HEK293 (cell line): ENCODE measurements at regions not wholly inside any gene's neighbourhood (a gene's known extent, or its start where the extent isn't known, plus 50 kb on each side); places are given as distances from the start of the nearest gene placed in this dataset.

Source experiments
- CTCF ChIA-PET: fragments of 350-600 bp; formaldehyde crosslinking; extraction: SDS; loops from one replicate; lab custom pipeline; 2021; ENCODE audit warnings: antibody characterized with exemption; lab: Yijun Ruan, JAX
- POLR2A ChIA-PET: fragments of 300-600 bp; formaldehyde crosslinking; extraction: SDS; loops from one replicate; lab custom pipeline; 2020; ENCODE audit warnings: antibody characterized with exemption, inconsistent platforms; lab: Yijun Ruan, JAX
- H3K27ac ChIP-seq: fragments of 200-500 bp; sonication (Bioruptor generic); 2 replicates; pipeline ENCODE4 v1.5.1; 2014; ENCODE audit warnings: low read depth, low read length, control low read depth, inconsistent platforms; ENCODE audit errors: extremely low read depth
- H3K36me3 ChIP-seq, 2 experiments: fragments of 200-500 bp in 1 of 2; sonication (Bioruptor generic) in 1 of 2; 1 replicate in 1 of 2; 2 replicates in 1 of 2; pipeline ENCODE4 v1.5.1; 2014 to 2017; ENCODE audit warnings: inconsistent platforms in 2 of 2, low read length in 2 of 2; ENCODE audit not compliant: control insufficient read depth in 2 of 2, insufficient read depth in 1 of 2
- H3K4me1 ChIP-seq: fragments of 200-500 bp; sonication (Bioruptor generic); 2 replicates; pipeline ENCODE4 v1.5.1; 2014; ENCODE audit warnings: mild to moderate bottlenecking, low read length, inconsistent platforms; ENCODE audit not compliant: control insufficient read depth, insufficient read depth
- H3K4me3 ChIP-seq: 2 replicates; pipeline ENCODE4 v1.5.1; 2011; ENCODE audit warnings: low read depth, mild to moderate bottlenecking, control low read depth, low read length, moderate library complexity
- H3K9me3 ChIP-seq: fragments of 200-500 bp; sonication (Bioruptor generic); 2 replicates; pipeline ENCODE4 v1.5.1; 2014; ENCODE audit warnings: low read depth, low read length, inconsistent platforms; ENCODE audit not compliant: control insufficient read depth, insufficient read depth
- BCL11A ChIP-seq: fragments of 450-650 bp; formaldehyde crosslinking; IDR thresholded peaks from 2 replicates; pipeline ENCODE4 v1.5.1; 2016; ENCODE audit warnings: low read depth, missing biosample characterization, missing genetic modification characterization
- HOXA7 ChIP-seq: sonication (generic); formaldehyde crosslinking; IDR thresholded peaks from 2 replicates; pipeline ENCODE4 v1.8.1; 2022; ENCODE audit warnings: missing genetic modification reagents, borderline replicate concordance
- HOXD13 ChIP-seq: sonication (generic); formaldehyde crosslinking; IDR thresholded peaks from 2 replicates; pipeline ENCODE4 v1.8.0; 2022; ENCODE audit warnings: missing genetic modification reagents, borderline replicate concordance
- MZF1 ChIP-seq: fragments of 450-650 bp; formaldehyde crosslinking; IDR thresholded peaks from 2 replicates; pipeline ENCODE4 v1.5.1; 2017; ENCODE audit warnings: missing biosample characterization, missing genetic modification characterization, borderline replicate concordance
- OSR2 ChIP-seq: fragments of 450-650 bp; formaldehyde crosslinking; IDR thresholded peaks from 2 replicates; pipeline ENCODE4 v1.5.1; 2016; ENCODE audit warnings: missing biosample characterization, missing genetic modification characterization
- PRDM10 ChIP-seq: fragments of 450-650 bp; formaldehyde crosslinking; IDR thresholded peaks from 2 replicates; pipeline ENCODE4 v1.5.1; 2016; ENCODE audit warnings: missing biosample characterization, missing genetic modification characterization
- ZBTB17 ChIP-seq: fragments of 450-650 bp; formaldehyde crosslinking; IDR thresholded peaks from 2 replicates; pipeline ENCODE4 v1.5.1; 2016; ENCODE audit warnings: missing biosample characterization, missing genetic modification characterization
- ZFP41 ChIP-seq: fragments of 450-650 bp; formaldehyde crosslinking; IDR thresholded peaks from 2 replicates; pipeline ENCODE4 v1.5.1; 2016; ENCODE audit warnings: missing biosample characterization, missing genetic modification characterization, borderline replicate concordance
- ZNF132 ChIP-seq: fragments of 450-650 bp; formaldehyde crosslinking; IDR thresholded peaks from 2 replicates; pipeline ENCODE4 v1.5.1; 2017; ENCODE audit warnings: missing biosample characterization, missing genetic modification characterization, borderline replicate concordance
- ZNF155 ChIP-seq: fragments of 450-650 bp; formaldehyde crosslinking; IDR thresholded peaks from 2 replicates; pipeline ENCODE4 v1.5.1; 2016; ENCODE audit warnings: missing biosample characterization, missing genetic modification characterization
- ZNF211 ChIP-seq: fragments of 450-650 bp; formaldehyde crosslinking; IDR thresholded peaks from 2 replicates; pipeline ENCODE4 v1.5.1; 2016; ENCODE audit warnings: low read depth, missing biosample characterization, missing genetic modification characterization
- ZNF24 ChIP-seq: fragments of 450-650 bp; formaldehyde crosslinking; IDR thresholded peaks from 2 replicates; pipeline ENCODE4 v1.5.1; 2016; ENCODE audit warnings: missing biosample characterization, missing genetic modification characterization
- ZNF274 ChIP-seq, 2 experiments: fragments of 200-500 bp in 1 of 2; fragments of 450-650 bp in 1 of 2; sonication (Bioruptor generic) in 1 of 2; formaldehyde crosslinking in 1 of 2; IDR thresholded peaks; 2 replicates each; pipeline versions ENCODE4 v1.5.1 to v1.6.1; 2014 to 2016; ENCODE audit warnings: borderline replicate concordance in 1 of 2, inconsistent platforms in 1 of 2, low read length in 1 of 2, missing biosample characterization in 1 of 2, missing genetic modification characterization in 1 of 2
- ZNF280D ChIP-seq: fragments of 450-650 bp; formaldehyde crosslinking; IDR thresholded peaks from 2 replicates; pipeline ENCODE4 v1.5.1; 2016; ENCODE audit warnings: missing biosample characterization, missing genetic modification characterization
- ZNF366 ChIP-seq: fragments of 450-650 bp; formaldehyde crosslinking; conservative IDR thresholded peaks from 2 replicates; pipeline ENCODE4 v1.5.1; 2016; ENCODE audit warnings: missing biosample characterization, missing genetic modification characterization
- ZNF37A ChIP-seq: fragments of 450-650 bp; IDR thresholded peaks from 2 replicates; pipeline ENCODE4 v1.5.1; 2018; ENCODE audit warnings: missing biosample characterization, missing genetic modification characterization
- ZNF473 ChIP-seq: fragments of 450-650 bp; formaldehyde crosslinking; IDR thresholded peaks from 2 replicates; pipeline ENCODE4 v1.5.1; 2017; ENCODE audit warnings: missing biosample characterization, missing genetic modification characterization
- ZNF488 ChIP-seq: fragments of 450-650 bp; formaldehyde crosslinking; IDR thresholded peaks from 2 replicates; pipeline ENCODE4 v1.5.1; 2016; ENCODE audit warnings: missing biosample characterization, missing genetic modification characterization
- ZNF639 ChIP-seq: fragments of 450-650 bp; formaldehyde crosslinking; IDR thresholded peaks from 2 replicates; pipeline ENCODE4 v1.5.1; 2016; ENCODE audit warnings: missing biosample characterization, missing genetic modification characterization
- ZNF701 ChIP-seq: fragments of 450-650 bp; formaldehyde crosslinking; IDR thresholded peaks from 2 replicates; pipeline ENCODE4 v1.5.1; 2016; ENCODE audit warnings: missing biosample characterization, missing genetic modification characterization
- ZSCAN16 ChIP-seq: fragments of 450-650 bp; formaldehyde crosslinking; IDR thresholded peaks from 2 replicates; pipeline ENCODE4 v1.5.1; 2016; ENCODE audit warnings: missing biosample characterization, missing genetic modification characterization

GRCh38 chr11:70624598-70624993 is 226.3 kb downstream of the CTTN start:
- POLR2A ChIA-PET, result no interaction called here
- TF ChIP-seq MZF1, result no peak
- TF ChIP-seq ZNF37A (tag by site-specific recombination), result no peak
- TF ChIP-seq ZSCAN16 (tag by site-specific recombination), result no peak
- no peak for TF ChIP-seq HOXA7 (CRISPR knock-in tag)
- TF ChIP-seq ZNF473, result no peak
- TF ChIP-seq ZNF274 (IDR thresholded peaks at IDR 0.05; ENCODE audit: low read length), result no peak
- no peak for TF ChIP-seq ZNF274 (tag by site-specific recombination; IDR thresholded peaks at IDR 0.05; ENCODE audit: borderline replicate concordance)
- TF ChIP-seq ZFP41 (tag by site-specific recombination), result no peak
- no peak for TF ChIP-seq ZNF366 (tag by site-specific recombination)
- TF ChIP-seq HOXD13 (CRISPR knock-in tag), result no peak
- no peak for TF ChIP-seq ZNF24 (tag by site-specific recombination)
- Histone ChIP-seq H3K4me1 (no peaks in the 10 kb centered on the region), H3K9me3 (no peaks in the 10 kb centered on the region), H3K27ac (no peak overlapping the region), H3K4me3 (no peak overlapping the region), H3K36me3 (no peaks in the 10 kb centered on the region)
- CTCF ChIA-PET, result no interaction called here

GRCh38 chr11:70625051-70625450 is 226.7 kb downstream of the CTTN start:
- no peak overlapping the region for H3K27ac ChIP-seq
- no peak overlapping the region for H3K4me3 ChIP-seq
- no peak for TF ChIP-seq ZNF639 (tag by site-specific recombination)
- no peak for TF ChIP-seq ZNF211 (tag by site-specific recombination)
- TF ChIP-seq, all 188 proteins: peak for 0
- H3K9me3 ChIP-seq, result no peaks in the 10 kb centered on the region
- CTCF ChIA-PET, result no interaction called here
- H3K4me1 ChIP-seq, result no peaks in the 10 kb centered on the region
- no peaks in the 10 kb centered on the region for H3K36me3 ChIP-seq
- POLR2A ChIA-PET, result no interaction called here

- no peak overlapping the region for H3K27ac ChIP-seq
- no peak overlapping the region for H3K4me3 ChIP-seq
- no peak for TF ChIP-seq ZNF132 (tag by site-specific recombination)
- TF ChIP-seq ZNF155 (tag by site-specific recombination), result no peak
- no peak for TF ChIP-seq ZBTB17
- TF ChIP-seq OSR2 (tag by site-specific recombination), result no peak
- TF ChIP-seq ZNF280D (tag by site-specific recombination), result no peak
- TF ChIP-seq BCL11A (tag by site-specific recombination), result no peak
- TF ChIP-seq ZNF488, result no peak
- TF ChIP-seq ZNF701, result no peak
- TF ChIP-seq PRDM10 (tag by site-specific recombination), result no peak
- POLR2A ChIA-PET, result no interaction called here
- no peaks in the 10 kb centered on the region for H3K9me3 ChIP-seq
- no peaks in the 10 kb centered on the region for H3K36me3 ChIP-seq
- H3K4me1 ChIP-seq, result no peaks in the 10 kb centered on the region
- CTCF ChIA-PET, result no interaction called here
Measured at GRCh38 chr11:70625582-70626518, 227.5 kb downstream of the CTTN start.
